Epidermal melanocyte (primary cell): ENCODE measurements at regions not wholly inside any gene's neighbourhood (a gene's known extent, or its start where the extent isn't known, plus 50 kb on each side); places are given as distances from the start of the nearest gene placed in this dataset.
"Not testable (repeated sequence)": the region's sequence is repeated elsewhere in the genome, so short reads cannot be mapped to it uniquely, and the experiment has no call there.

Experiments used
- DNase-seq: peaks from one replicate; pipeline ENCODE4 v3.0.0; 2011; ENCODE audit warnings: low spot score; ENCODE audit not compliant: insufficient read length

DNA sequence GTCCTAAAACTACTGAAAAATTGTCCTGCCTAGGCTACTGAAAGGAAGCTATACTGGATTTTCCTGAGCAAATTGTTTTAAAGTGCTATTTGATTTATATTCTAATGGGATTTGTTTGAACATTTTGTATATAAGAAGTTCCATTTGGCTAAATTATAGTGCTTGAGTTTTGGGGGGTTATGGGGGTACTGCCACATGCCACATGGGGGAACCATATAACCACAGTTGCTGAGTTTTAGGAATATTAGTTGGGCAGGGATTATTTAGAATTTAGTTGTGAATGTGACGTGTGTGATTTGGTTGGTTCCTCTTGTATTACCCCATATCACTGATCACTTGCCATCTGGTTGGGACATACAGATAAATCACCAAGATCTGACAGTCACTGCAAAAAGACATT is 224.5 kb upstream of the TAPT1 start:
- DNase-seq, result no peak

DNA sequence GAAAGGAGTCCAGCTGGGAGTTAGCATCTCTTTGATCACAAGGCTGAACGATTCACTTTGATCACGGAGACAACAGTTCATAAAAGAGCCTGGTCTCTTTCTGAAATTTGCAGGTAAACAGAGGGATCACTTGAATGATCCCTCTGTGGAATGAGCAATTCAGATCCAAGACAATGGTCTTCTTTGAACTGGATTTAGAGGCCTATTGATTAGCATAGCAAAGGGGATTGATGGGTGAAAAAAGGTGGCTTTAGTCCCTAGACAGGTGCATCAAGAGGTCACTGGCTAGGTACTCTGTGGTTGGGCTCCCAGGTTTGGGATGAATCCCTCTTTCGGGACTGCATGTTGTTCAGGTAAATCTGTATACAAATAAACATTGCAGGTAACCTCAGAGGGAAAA is 223.8 kb upstream of the TAPT1 start:
- DNase-seq, result no peak

DNA sequence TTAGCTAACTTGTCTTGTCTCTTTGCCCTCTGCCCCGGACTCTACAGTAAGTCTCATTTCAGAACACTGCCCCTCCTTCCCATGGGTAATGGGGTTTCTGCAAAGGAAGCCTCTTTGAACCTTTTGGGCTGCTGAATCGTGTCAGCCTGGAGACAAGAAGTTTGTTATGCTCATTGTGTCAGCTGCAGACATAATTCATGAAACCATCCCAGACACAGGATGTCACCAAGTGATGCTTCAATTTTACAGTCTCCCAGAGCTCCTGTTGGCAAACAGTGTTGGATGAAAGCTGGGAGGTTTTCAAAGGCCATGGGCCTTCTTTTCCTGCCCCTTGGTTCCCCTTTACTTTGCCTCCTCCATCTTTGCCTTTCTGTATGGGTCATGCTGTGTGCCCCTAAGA is 223.1 kb upstream of the TAPT1 start:
- no peak for DNase-seq

DNA sequence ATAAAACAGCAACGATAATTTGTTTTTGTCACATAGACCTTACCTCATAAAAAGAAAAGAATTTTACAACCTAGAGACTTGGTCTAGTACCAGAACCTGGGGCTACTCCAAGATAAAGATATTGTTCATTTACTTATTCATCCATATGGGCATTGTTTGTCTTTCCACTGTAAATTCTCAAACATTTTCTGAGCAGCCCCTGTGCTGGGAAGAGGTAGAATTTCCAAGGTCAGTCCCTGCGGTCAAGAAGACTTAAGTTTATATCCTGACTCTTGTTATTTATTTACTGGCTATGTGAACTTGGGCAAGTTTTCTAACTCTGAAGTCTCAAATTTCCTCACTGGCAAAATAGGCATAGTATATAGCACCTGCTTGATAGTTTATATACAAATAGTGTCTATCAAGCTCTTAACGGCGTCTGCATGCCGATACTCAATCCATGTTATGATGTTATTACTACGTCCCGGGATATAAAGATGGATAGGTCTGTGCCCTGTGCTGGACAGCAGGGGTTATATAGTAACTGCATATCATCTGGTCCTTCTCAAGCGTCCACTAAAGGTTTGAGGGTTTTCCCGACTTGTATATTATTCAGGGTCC is 222.1 kb upstream of the TAPT1 start:
- no peak for DNase-seq

DNA sequence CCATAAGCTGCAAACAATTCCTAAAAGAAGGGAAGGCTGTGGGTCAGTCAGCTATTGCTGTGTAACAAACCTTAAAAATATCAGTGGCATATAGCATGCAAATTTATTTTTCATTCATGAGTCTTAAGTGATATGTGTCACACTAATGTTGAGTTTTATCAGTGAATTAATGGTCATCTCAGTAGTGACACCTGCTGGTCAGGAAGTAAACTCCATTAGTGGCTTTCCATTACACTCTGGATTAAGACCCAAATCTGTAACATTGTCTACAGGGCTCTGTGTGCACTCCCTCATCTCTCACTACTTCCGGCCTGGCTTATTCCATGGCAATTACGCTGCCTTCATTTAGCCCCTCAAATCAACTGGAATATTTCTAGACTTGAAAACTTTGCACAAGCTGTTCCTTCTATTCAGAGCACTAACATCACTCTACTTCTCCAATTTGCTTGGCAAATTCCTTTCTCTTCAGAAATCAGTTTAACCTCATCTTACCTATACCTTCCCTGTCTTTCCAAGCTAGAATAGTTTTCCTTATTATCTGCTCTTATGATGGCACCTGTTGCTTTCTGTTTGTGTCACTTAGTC is 217.3 kb upstream of the TAPT1 start:
- DNase-seq, result no peak

DNA sequence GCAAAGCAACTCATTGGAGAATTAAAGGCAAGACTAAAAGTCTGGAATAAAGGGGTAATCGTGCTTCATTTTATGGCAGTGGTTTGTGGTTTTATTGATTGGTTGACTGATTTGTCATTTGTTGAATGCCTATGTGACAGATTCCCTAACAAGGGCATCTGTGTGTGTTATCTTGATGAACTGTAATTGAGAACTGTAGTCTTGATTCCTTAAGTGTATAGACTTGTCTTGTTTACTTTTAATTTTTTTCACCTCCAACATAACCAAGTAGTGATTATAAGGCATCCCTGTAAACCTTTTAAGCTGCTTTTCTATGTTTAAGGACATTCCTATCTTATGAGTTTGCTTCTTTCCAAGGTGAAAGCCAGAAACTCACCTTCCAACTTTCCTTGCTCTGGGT is 216.0 kb upstream of the TAPT1 start:
- no peak for DNase-seq

DNA sequence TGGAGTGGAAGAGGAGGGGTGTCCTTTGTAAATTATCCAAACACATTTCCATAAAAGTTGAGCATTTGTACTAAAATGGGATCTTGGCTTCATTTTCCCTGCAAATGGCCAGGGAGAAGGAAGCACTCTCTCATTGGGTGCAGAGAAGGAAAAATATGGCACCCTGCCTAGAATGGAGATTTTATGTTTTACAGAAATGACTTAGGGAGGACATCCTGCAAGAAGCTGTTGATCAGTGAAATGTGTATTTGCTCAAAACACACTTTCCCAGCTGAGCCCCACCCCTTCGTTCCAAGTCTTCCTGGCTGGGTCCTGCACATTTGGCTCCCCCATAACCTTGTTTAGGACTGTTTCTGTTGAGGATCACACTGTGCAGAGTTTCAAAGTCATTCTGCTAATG is 213.5 kb upstream of the TAPT1 start:
- no peak for DNase-seq

DNA sequence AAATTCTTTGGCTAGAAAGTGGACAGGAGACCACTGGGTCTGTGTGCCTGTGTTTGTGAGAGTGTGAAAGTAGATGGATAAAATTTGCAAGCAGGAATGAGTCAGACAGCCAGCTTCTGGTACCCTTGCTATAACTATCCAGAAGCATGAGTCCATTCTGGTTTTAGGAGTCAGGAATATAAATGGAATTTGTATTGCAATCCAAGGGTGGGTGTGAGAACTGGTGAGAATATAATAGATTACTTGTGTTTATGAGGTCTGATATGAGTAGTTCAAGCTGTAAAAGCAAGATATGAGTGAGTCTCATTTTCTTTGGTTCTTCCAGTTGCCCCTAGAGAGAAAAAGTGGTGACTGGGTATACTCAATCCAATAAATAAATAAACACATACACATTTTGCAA is 212.7 kb upstream of the TAPT1 start:
- no peak for DNase-seq

DNA sequence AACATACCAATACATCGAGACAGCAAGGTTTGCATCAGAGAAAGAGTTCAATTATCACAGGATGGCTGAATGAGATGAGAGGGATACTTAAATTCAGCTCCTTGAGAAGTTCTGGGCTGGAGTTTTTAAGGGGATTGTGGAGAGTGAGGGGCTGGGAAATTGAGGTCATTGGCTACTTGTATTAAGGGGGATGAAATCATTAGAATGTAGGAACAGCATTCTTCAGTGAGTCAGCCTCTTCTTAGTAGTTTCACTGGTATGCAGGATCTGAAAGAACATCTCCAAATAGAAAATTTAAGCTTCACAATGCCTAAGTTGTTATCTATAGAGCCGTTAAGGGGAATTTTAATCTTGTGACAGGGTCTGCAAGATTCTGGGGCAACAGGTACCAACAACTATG is 211.6 kb upstream of the TAPT1 start:
- DNase-seq, result no peak

DNA sequence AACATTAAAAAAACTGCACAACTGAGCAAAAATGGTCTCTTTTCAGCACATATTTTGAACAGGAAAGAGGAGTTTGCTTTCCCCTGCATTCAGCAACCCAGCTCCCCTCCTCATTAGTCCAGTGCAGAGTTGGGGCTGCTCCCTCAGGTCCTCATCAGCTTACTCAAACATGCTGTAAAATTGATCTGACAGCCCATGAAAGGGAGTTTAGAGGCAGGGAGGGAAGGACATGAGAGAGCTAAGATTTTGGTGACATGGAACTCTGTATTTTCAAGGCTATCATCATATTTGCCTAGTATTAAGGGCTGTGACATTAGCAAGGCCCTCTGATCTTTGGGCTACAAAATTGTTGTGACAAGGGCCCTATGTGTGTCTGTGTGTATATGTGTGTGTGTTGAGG is 205.6 kb upstream of the TAPT1 start:
- DNase-seq, result no peak

DNA sequence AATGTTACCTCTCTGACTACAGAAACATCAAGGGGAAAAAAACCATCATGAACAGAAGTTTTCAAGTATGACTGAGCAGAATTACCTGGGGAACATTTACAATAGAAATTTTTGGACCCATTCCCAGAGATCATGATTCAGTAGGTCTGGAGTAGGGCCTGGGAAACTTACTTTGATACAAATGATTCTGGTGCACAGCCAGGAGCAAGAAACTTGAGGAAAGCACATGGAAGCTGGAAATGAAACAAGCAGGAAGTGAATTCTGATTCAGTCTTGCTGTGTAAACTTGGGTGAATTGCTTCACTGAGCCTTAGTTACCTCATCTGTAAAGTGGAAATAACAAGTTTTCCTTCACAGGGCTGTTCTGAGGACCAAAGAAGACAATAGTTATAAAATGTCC is 192.5 kb upstream of the TAPT1 start:
- no peak for DNase-seq

DNA sequence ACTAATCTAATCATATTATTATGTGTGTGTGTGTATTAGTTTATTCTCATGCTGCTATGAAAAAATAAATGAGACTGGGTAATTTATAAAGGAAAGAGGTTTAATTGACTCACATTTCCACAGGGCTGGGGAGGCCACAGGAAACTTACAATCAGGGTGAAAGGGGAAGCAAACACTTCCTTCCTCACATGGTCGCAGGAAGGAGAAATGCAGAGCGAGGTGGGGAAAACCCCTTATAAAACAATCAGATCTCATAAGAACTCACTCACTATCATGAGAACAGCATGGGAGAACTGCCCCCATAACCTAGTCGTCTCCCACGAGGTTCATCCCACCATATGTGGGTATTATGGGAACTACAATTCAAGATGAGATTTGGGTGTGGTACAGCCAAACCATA is 190.9 kb upstream of the TAPT1 start:
- DNase-seq, result no peak

DNA sequence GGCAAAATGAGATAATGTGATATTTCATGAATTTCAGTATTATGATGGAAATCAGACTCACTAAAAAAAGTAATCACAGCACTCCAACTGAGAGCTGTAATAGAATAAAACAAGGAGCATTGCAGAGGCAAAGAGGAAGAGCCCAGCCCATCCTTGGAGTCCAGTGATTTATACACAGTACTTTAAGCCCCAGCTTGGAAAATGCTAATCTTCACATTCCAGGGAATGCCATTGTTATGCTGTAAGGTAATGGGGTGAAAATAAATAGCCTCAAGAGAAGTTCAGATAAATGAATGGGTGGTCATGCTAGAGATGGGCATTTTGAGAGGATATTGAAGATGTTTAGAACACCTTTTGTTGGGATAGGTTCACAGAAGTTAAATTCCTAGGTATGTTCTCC is 190.3 kb upstream of the TAPT1 start:
- DNase-seq, result no peak

DNA sequence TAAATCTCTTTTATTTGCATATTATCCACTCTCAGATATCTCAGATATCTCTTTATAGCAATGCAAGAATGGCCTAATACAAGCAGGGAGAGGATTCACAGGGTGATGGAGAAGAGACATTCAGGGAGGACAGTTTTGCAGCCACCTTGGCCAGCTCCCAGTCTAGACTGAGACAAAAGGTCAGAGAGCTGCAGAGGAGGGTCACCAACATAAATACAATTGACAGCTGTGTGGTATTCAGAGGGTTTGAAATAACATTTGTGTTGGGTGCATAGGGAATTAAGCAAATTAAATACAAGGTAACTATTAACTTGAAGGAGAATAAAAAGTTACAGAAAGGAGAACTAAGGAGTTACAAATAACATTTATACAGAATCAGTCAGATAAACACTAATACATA is 189.5 kb upstream of the TAPT1 start:
- DNase-seq, result no peak

DNA sequence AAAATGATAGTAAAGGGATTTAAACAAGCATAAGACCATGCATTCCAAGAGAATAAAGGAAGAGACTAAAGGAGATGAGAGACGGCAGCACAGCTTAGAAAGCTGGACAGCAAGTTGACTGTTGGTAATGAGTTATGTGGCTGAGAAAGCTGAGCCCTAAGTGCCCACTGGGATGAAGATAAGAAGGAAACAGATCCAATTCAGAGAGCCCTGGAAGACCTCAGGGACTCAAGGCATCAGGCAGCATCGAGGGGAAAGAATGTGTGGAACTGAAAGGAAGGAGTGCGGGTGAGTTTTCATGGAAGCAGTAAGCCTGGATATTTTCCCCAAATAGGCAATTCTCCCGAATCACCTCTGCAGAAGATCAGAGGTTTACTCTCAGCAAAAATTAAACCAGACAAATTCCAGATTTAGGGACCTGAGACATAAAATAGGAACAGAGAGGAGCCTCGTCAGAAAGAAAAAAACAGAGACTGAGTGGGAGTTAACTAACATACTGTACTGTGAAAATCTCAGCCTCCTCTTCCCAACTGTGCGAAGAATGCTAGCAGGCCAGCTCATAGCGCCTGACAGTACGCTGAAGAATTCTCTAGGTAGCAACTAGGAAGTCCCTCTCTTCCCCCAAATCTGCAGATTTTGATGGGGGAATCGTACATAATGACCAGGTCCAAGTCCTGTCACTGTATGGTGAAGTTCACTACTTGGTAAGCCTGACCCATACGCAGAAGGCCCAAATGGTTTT is 187.7 kb upstream of the TAPT1 start:
- no peak for DNase-seq

DNA sequence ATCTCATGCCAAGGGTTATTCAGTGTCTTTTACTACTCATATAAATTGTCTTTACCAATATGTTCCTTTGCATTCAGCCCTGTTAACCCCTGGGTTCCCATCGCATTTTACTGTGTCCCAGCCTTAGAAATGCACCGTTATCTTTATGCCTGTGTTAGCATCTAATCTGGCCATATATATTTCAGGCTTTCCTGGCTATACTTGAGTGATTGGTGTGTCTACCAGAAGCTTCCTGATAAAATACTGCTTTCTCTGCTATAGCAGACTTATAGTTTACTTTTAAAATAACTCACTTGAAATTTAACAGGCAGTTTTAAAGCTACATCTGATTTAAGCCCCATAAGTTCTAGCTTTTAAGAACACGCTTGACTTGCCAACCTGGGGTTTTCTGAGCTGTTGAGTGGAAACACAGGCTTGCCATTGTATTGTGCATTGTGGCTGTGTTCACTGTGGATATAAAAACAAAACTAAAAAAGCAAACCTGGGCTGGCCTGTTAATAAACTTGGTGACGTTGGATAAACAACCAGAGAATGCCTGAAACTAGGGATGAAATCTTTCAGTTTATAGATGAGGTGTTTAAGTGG is 185.3 kb upstream of the TAPT1 start:
- no peak for DNase-seq

DNA sequence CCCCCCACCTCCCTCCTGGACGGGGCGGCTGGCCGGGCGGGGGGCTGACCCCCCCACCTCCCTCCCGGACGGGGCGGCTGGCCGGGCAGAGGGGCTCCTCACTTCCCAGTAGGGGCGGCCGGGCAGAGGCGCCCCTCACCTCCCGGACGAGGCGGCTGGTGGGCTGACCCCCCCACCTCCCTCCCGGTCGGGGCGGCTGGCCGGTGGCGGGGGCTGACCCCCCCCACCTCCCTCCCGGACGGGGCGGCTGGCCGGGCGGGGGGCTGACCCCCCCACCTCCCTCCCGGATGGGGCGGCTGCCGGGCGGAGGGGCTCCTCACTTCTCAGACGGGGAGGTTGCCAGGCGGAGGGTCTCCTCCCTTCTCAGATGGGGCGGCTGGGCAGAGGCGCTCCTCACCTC is 166.9 kb upstream of the TAPT1 start:
- DNase-seq, result not testable (repeated sequence)

DNA sequence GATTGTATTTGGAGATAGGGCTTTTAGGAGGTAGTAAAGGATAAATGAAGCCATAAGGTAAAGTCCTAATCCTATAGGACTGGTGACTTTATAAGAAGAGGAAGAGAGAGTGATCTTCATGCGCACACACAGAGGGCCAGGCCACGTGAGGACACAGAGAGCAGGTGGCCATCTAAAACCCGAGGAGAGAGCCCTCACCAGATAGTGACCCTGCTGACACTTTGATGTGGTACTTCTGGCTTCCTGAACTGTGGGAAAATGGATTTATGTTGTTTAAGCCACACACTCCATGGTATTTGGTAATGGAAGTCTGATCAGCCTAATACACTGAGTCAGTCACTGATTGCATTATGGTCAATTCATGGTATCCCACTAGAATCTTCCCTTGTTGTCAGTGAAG is 164.9 kb upstream of the TAPT1 start:
- DNase-seq, result no peak

DNA sequence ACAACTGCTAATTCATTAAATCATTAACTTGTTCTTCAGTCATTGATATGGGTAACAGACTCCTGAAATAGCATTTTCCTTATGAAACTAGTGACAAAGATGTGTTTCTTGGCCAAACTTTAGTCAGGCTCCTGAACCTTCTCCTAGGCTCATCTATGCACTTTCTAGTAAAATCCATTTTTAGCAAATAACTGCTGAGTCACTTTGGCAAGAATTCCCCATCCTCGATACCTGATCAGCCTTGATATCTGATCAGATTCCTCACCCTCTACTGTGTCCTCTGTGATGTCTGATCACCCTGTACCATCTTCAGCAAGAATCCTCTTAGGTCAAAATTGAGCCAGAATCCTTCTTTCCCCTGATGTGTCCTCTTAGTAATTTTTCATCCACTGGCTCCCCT is 161.2 kb upstream of the TAPT1 start:
- no peak for DNase-seq

DNA sequence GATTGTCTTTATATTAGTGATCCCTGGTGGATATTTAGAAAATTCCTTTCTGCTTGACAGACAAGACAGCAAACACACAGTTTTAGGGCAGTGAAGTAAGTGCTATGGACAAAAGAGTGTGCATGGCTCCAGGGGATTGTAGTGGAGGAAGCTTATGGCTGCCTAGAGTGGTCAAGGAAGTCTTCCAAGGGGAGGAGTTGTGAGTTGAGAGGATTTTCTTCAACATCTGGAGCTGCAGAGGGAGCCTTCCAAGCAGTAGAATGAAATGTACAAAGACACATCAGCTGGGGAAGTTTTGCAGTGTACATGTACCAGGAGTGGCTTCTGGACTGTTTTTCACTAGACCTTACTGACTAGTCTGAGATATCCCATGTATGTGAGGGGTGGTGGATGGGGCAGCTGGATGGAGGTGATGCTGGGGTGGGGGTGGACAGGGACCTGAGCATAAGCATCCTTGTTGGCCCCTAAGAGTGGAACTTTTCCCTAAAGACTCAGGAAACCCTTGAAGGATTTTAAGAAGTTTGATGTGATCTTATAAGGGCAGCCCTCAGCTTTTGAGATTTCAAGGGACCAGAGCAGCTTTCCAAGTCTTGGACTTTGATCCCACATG is 160.5 kb upstream of the TAPT1 start:
- no peak for DNase-seq

DNA sequence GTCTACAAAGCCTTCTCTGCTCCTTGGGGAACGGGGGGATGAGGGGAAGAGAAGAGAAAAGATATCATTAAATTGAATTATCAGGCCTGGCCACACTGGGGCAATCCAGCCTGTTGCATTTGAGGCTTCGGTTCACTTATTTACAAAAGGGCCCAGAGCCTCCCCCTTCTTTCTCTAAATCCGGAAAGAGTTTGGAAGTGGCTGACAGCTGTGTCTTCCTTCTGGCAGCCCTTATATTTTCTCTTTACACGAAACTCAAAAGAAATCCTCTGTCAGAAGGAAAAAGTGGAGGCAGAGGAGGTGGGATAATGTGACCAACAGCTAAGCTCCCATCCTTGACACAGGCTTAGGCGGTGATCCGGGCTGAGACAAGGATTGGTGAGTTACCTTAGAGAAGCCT is 158.3 kb upstream of the TAPT1 start:
- no peak for DNase-seq

DNA sequence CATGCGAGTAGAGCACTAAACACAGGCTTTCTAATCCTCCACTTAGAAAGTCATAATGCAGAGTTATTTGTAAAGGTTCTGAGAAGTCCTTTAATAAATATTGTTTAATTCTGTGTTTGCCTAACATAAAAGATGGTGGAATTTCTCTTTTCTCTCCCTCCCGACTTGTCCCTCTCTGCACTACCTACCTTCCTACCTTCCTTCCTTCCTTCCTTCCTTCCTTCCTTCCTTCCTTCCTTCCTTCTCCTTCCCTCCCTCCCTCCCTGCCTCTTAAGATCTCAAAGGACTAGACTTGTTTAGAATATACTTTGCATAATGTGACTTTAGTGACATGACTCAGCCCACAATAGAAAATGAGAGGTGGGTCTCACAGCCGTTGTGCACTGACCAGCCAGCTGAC is 156.3 kb upstream of the TAPT1 start:
- no peak for DNase-seq
